ENCODE measurements at regions not wholly inside any gene's neighbourhood (a gene's known extent, or its start where the extent isn't known, plus 50 kb on each side); places are given as distances from the start of the nearest gene placed in this dataset.

GRCh38 chr4:151485541-151486131 is 76.7 kb downstream of the FHIP1A start:
- ATAC-seq = no peak
- 82% methylated on average over 9 of the region's 9 CpGs for WGBS (ENCODE audit: low lambda C conversion rate)
- no peak overlapping the region for H3K9ac ChIP-seq (ENCODE audit: insufficient read depth, low read depth, low read length)
- intact Hi-C loops (cut with micrococcal nuclease; ENCODE audit: unreplicated experiment) = no loop called here
- H3K4me2 ChIP-seq (ENCODE audit: low read depth, low read length) = no peak overlapping the region
- TF ChIP-seq DNMT1 (CRISPR knock-in tag; IDR thresholded peaks at IDR 0.05) (no peak), ZNF740 (CRISPR knock-in tag; IDR thresholded peaks at IDR 0.05) (no peak), ATF7-NPFF (CRISPR knock-in tag; IDR thresholded peaks at IDR 0.05; ENCODE audit: low read depth) (no peak), SIX4 (CRISPR knock-in tag; IDR thresholded peaks at IDR 0.05) (no peak), NR1H2 (CRISPR knock-in tag; IDR thresholded peaks at IDR 0.05; ENCODE audit: borderline replicate concordance, low read depth) (no peak), CEBPZ (IDR thresholded peaks at IDR 0.05; ENCODE audit: low read length) (no peak), ZNF512B (CRISPR knock-in tag; IDR thresholded peaks at IDR 0.05; ENCODE audit: borderline replicate concordance) (no peak), PHF5A (CRISPR knock-in tag; IDR thresholded peaks at IDR 0.05; ENCODE audit: low read depth, unreplicated experiment) (no peak), CAMTA2 (CRISPR knock-in tag; IDR thresholded peaks at IDR 0.05; ENCODE audit: borderline replicate concordance) (no peak), CENPX (CRISPR knock-in tag; IDR thresholded peaks at IDR 0.05) (no peak), ZNF552 (CRISPR knock-in tag; IDR thresholded peaks at IDR 0.05; ENCODE audit: borderline replicate concordance) (no peak), HNRNPLL (IDR thresholded peaks at IDR 0.05; ENCODE audit: low read depth, low read length, poor library complexity, severe bottlenecking) (no peak), ZNF660 (CRISPR knock-in tag; IDR thresholded peaks at IDR 0.05; ENCODE audit: borderline replicate concordance, low read depth) (no peak), KMT2A (CRISPR knock-in tag; IDR thresholded peaks at IDR 0.05) (no peak)
- CTCF ChIA-PET (ENCODE audit: low intra/inter-chr PET ratio, low total read pairs) = no interaction called here
- H3K36me3 ChIP-seq (replicated peaks in 1 of 2; ENCODE audit: control insufficient read depth in 1 of 2, insufficient read depth in 2 of 2, low read length in 2 of 2) = no peaks in the 10 kb centered on the region
- H3K9me3 ChIP-seq (ENCODE audit: low read length) = no peaks in the 10 kb centered on the region
- no peak for FAIRE-seq
- H2AFZ ChIP-seq (ENCODE audit: low read length) = no peak overlapping the region
- peaks cover 16% of the 10 kb centered on the region for H3K4me1 ChIP-seq (ENCODE audit: insufficient read depth, low read length)
- no peak for DNase-seq (ENCODE audit: low spot score)
- POLR2A ChIA-PET = no interaction called here
- in situ Hi-C loops (cut with HindIII; ENCODE audit: extremely low pct_ligation_motif_present, low pct_unique_long_range_greater_than_20kb) = loop anchor here (10.0 kb wide), 1 partner anchor 119 kb away; no protein-coding TSS in a partner anchor
- H3K27ac ChIP-seq (ENCODE audit: extremely low read length, insufficient read depth, low read length) = no peak overlapping the region
- no peak overlapping the region for H3K4me3 ChIP-seq (replicated peaks in 1 of 3; ENCODE audit: insufficient read depth in 1 of 3, low read depth in 2 of 3, low read length in 3 of 3)
- no peaks in the 10 kb centered on the region for H4K20me1 ChIP-seq (ENCODE audit: insufficient read depth, low read length)
- no TSS peak for BruUV-seq (replicated peaks)
- H3K27me3 ChIP-seq (ENCODE audit: control insufficient read depth in 1 of 2, insufficient read depth in 2 of 2, low read length in 2 of 2) = no peaks in the 10 kb centered on the region
- H3K79me2 ChIP-seq (ENCODE audit: insufficient read depth, low read length) = no peaks in the 10 kb centered on the region
